ENCODE measurements at regions not wholly inside any gene's neighbourhood (a gene's known extent, or its start where the extent isn't known, plus 50 kb on each side); places are given as distances from the start of the nearest gene placed in this dataset.

GRCh38 chr4:134072137-134072536, 129.5 kb downstream of the PABPC4L start:
- TF ChIP-seq ZNF280C (tag by site-specific recombination; IDR thresholded peaks at IDR 0.05) (no peak), WT1 (tag by site-specific recombination; IDR thresholded peaks at IDR 0.05) (no peak), ZBTB20 (tag by site-specific recombination; IDR thresholded peaks at IDR 0.05) (no peak), ZNF791 (tag by site-specific recombination; IDR thresholded peaks at IDR 0.05) (no peak), ZNF645 (tag by site-specific recombination; IDR thresholded peaks at IDR 0.05) (no peak), ZNF157 (tag by site-specific recombination; IDR thresholded peaks at IDR 0.05) (no peak), HOXD13 (CRISPR knock-in tag; IDR thresholded peaks at IDR 0.05; ENCODE audit: borderline replicate concordance) (no peak), ZFP41 (tag by site-specific recombination; IDR thresholded peaks at IDR 0.05; ENCODE audit: borderline replicate concordance) (no peak), ZNF610 (tag by site-specific recombination; IDR thresholded peaks at IDR 0.05; ENCODE audit: borderline replicate concordance) (no peak), ZNF404 (tag by site-specific recombination; IDR thresholded peaks at IDR 0.05) (no peak), CTCF (tag by site-specific recombination; IDR thresholded peaks at IDR 0.05) (no peak), ZNF341 (tag by site-specific recombination; IDR thresholded peaks at IDR 0.05; ENCODE audit: low read depth) (no peak), ZNF658 (tag by site-specific recombination; IDR thresholded peaks at IDR 0.05) (no peak), PRDM6 (tag by site-specific recombination; IDR thresholded peaks at IDR 0.05) (no peak), ZBTB44 (tag by site-specific recombination; IDR thresholded peaks at IDR 0.05) (no peak), ZNF830 (tag by site-specific recombination; IDR thresholded peaks at IDR 0.05; ENCODE audit: low read depth) (no peak), ZNF426 (tag by site-specific recombination; IDR thresholded peaks at IDR 0.05) (no peak), ZNF529 (tag by site-specific recombination; IDR thresholded peaks at IDR 0.05; ENCODE audit: insufficient replicate concordance) (no peak), PRDM10 (tag by site-specific recombination; IDR thresholded peaks at IDR 0.05) (no peak), ZNF112 (tag by site-specific recombination; IDR thresholded peaks at IDR 0.05) (no peak)

More at GRCh38 chr4:134072137-134072536, 129.5 kb downstream of the PABPC4L start:
- Histone ChIP-seq H3K4me1 (ENCODE audit: control insufficient read depth, insufficient read depth, low read length) (no peaks in the 10 kb centered on the region), H3K27ac (ENCODE audit: extremely low read depth, low read depth, low read length) (no peak overlapping the region), H3K9me3 (ENCODE audit: control insufficient read depth, insufficient read depth, low read depth, low read length) (no peaks in the 10 kb centered on the region), H3K36me3 (ENCODE audit: control insufficient read depth in 2 of 2, insufficient read depth in 1 of 2, low read length in 2 of 2) (no peaks in the 10 kb centered on the region), H3K4me3 (ENCODE audit: low read depth, low read length) (no peak overlapping the region)
- CTCF ChIA-PET, result no interaction called here
- POLR2A ChIA-PET, result no interaction called here
